ENCODE measurements at regions not wholly inside any gene's neighbourhood (a gene's known extent, or its start where the extent isn't known, plus 50 kb on each side); places are given as distances from the start of the nearest gene placed in this dataset.
"Not testable (repeated sequence)": the region's sequence is repeated elsewhere in the genome, so short reads cannot be mapped to it uniquely, and the experiment has no call there.

DNA sequence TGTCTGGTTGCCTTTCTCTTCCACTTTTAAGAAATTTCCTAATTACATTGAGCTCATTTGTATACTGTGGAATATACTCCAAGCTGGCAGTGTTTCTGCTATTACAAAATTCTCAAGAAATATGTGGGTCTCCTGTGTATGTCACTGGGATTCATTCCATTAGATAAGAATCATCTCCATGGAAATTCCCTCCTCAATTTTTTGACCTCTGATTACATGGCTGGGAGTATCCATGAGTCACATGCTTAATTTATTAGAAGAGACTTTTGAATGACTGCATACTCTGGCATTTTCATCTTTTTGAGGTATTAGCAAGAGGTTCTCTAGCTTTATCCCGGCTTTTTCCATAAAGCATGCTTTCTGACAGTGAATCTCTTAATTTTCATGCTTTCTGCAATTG lies 665.5 kb upstream of the CNTNAP5 start:
- DNase-seq (ENCODE audit: low read depth): no peak

DNA sequence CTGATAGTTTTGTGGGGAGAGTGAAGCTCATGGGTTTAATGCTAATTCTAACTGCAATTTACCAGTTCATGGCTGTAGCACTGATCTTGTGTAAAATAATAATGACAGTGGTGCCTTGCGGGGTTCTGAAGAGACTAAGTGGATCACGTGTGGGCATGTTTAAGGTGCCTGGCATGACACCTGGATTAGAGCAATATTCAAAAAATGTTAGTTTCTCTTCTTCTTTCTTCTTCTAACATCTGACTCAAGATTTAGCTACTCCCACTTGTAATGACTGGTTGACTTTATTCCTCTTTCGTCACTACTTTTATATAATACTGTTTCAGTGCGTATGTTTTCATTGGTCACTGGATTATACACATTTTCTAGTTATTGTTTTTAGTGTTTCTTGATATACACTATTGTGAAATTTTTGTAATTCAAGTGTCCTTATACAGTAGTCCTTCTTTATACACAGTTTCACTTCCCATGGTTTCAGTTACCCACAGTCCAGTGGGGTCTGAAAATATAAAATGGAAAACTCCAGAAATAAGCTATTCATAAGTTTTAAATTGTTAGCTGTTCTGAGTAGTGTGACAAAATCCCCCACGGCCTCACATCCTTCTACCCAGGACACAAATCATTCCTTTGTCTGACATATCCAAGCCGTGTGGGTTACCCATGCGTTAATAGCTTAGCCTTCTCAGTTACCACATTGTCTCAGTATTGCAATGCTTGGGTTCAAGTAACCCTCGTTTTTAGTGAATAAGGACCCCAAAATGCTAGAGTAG lies 662.2 kb upstream of the CNTNAP5 start:
- no peak for DNase-seq (ENCODE audit: low read depth)

DNA sequence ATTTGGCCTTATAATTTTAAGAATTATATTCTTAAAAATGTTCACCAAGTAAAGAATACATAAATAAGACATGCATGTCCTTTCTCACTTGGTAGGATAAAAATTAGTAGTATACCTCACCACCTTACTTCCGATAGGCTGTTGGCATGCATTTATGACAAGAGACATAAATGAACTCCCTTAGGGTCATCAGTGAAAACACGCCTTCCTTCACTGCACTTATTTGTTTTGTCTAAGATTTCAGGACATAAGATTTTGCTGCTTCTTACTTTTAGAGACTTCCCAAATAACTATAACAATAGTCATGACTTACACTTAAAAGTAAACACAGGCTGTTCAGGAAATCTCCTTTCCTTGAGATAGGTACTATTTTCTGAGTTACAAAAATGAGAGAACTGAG lies 661.3 kb upstream of the CNTNAP5 start:
- DNase-seq (ENCODE audit: low read depth): no peak

DNA sequence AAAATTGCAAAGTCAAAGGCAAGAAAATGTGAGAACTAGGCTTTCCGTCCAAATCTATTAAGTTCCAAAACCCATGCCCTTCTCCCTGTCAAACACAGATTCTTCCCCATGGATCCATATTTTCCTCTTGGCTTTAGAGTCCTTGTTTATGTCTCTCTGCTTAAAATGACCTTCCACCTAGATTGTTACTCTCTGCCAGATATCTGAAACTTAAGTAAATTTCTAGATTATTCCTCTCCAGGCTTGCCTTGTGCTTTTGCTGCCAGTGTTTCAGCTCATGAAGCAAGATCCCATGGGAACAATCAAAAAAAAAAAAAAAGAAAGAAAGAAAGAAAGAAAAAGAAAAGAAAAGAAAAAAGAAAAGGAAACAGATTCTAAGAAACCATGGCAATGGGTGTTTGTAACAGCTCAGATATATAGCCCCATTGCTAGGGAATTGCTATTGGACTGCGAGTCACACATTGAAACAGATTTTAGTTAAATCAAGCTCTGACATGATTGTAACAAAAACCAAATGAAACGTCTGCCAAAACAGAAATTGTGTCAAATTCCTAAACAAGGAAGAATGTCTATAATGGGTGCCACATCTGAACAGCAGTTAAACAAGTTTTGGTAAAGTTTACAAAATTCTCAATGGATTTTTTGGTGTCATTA lies 660.7 kb upstream of the CNTNAP5 start:
- DNase-seq (ENCODE audit: low read depth): no peak

DNA sequence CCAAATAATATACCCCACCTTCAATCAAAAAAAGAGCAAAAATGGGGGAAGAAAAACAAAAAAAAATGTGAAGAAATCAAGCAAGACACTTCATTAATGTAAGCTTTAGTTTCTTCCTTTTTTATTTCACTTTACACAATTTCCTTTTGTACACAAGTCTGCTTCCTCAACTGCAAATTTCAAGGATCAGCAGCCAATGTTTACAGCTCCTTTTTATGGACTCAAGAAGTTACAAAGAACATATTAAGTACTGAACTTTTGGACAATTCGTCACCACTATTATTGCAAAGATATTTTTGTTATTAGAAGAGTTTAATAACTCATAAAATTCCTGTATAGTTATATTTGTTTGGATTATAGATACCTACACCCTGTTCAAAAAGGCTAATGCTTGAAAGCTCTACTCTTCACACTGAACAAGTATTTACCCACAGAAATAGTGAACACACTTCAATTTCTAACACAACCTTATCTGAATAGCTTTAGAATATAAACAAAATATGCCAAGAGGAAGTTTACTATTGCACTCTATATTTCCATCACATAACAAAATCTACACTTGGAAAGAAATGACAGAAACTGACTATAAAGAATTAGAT lies 658.7 kb upstream of the CNTNAP5 start:
- DNase-seq (ENCODE audit: low read depth): no peak

DNA sequence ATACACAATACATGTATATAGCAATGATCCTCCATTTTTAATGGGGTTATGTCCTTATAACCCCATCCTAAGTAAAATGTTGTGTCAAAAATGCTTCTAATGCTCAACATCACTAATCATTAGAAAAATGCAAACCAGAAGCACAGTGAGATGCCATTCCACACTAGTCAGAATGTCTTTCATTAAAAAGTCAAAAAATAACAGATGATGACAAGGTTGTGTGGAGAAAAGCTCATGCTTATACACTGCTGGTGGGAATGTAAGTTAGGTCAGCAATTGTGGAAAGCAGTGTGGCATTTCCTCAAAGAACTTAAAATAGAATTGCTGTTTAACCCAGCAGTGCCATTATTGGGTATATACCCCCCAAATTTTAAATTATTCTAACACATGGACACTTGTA lies 654.9 kb upstream of the CNTNAP5 start:
- no peak for DNase-seq (ENCODE audit: low read depth)

DNA sequence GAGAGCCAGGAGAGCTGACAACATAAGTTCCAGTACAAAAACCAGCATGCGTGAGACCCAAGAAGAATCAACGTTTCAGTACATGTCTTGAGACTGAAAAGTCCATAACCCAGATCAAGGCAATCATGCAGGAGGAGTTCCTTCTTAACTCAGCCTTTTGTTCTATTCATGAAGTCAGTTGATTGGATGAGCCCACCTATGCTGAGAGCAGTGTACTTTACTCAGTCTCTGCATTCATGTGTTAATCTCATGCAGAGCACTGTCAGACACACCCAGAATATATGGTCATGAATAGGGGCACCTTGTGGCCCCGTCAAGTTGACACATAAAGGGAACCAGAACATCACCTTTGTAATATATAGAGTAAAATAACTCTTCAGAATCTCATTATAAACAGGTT lies 653.6 kb upstream of the CNTNAP5 start:
- no peak for DNase-seq (ENCODE audit: low read depth)

DNA sequence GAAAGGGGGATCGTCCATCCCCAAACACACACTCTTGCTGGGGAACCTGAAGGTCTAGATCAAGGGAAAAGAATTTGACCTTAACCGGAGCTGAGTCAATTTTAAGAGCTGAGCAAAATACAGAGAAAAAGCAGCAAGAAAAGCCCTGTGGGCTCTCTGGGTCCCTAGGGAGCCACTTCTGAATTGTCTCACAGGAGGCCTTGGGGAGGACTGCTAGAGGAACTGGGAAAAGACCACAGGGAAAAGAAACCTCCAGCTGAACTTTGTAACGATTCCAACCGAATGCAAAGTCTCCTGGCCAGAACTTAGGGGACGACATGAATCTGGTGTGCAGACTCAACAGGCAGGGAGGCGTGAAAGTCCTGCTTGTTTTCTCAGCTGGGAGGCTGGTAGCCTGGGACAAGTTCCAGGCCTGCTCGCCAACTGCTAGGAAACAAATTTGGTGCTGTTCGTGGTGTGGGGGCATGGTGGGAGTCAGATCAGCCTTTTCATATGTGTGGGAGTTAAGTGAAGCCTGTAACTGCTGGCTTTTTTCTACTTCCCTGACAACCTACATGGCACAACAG lies 644.6 kb upstream of the CNTNAP5 start:
- DNase-seq (ENCODE audit: low read depth): no peak

DNA sequence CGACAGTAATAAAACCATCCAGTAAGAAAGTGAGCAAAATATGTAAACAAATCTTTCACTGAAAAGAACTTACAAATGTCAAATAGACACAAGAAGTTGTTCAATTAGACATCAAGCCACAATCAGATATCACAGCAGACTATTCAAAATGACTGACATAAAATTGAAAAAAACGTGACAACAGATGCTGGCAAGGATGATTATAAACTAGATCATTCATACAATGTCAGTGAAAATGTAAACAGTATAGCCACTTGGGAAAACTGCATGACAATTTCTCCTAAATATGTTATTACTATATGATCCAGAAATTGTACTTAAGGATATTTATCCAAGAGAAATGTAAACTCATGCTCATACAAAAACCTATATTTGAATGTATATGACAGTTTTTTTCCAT lies 609.4 kb upstream of the CNTNAP5 start:
- no peak for DNase-seq (ENCODE audit: low read depth)

DNA sequence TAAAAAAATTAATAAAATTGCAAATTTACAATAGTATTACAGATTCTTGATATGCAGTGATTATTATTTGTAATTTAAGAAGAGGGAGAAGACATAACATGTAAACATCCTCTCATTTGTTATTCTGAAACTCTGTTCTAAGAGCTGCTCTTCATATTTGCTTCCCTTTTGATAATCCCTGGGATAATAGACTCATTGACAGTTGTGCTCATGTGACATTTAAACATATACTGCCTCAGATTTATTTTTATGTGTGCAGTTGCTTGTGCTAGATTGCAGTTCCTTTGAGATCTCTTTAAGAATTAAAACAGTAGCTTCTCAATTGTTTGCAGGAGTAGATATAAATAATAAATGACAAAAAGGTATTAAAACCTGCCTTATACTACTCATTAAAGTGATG lies 605.1 kb upstream of the CNTNAP5 start:
- no peak for DNase-seq (ENCODE audit: low read depth)

DNA sequence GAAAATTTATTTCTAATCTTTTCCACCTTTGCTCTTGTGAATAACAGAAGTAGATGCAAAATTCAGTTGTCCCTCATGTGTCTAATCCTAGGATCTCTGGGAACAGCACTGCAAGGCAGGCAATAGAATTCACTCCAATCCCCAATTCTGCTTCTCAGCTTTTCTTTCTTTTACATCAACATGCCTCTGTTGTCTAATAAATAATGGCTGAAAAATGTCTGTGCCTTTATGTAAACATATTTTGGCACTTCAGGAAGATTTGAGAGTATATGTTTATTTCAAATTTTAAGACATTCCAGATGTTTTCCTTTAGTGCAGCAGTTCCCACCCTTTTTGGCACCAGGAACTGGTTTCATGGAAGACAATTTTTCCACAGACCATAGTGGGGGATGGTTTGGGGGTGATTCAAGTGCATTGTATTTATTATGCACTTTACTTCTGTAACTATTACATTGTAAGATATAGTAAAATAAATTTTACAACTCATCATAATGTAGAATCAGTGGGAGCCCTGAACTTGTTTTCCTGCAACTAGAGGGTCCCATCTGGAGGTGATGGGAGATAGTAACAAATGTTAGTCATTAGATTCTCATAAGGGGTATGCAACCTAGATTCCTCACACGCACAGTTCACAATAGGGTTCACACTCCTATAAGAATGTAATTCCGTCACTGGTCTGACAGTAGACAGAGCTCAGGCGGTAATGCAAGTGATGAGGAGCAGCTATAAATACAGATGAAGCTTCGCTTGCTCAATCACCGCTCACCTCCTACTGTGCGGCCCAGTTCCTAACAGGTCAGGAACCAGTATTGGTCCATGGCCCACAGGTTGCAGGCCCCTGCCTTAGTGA lies 590.3 kb upstream of the CNTNAP5 start:
- no peak for DNase-seq (ENCODE audit: low read depth)

DNA sequence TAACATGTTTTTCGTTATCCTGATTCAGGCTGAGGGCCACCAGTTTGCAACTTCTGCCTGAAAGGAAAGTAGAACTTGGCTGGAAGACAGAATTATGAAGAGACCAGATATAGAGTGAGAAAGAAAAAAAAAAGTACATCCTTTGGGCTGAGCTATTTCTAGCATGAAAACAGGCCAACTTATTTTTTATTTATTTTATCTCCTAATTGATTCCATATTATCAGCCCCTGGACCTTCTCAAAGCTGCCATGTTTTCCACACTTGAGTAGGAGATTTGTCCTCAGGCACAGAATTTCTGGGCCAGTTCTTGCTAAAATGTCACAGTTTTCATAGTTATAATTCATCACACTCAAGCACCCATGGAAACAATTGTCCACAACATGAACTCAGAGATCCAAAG lies 586.8 kb upstream of the CNTNAP5 start:
- DNase-seq (ENCODE audit: low read depth): no peak

DNA sequence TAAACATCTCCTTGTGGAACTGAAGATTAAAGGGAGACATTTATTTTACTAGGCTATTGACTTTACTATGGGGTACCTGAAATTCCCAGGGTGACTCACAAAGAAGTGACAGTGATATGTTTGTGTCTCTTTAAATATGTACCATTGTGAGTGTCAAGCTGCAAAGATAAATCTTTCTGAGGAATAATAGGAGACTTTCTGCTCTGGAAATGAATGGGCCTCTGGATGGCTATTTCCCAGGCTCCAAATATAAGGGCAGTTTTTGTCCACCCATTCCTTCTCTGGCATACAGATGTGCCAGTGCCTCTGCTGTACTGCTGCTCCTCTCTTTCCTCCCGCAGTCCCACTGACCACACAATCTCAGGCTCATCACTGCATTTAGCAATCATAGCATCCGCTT lies 586.4 kb upstream of the CNTNAP5 start:
- DNase-seq (ENCODE audit: low read depth): no peak

DNA sequence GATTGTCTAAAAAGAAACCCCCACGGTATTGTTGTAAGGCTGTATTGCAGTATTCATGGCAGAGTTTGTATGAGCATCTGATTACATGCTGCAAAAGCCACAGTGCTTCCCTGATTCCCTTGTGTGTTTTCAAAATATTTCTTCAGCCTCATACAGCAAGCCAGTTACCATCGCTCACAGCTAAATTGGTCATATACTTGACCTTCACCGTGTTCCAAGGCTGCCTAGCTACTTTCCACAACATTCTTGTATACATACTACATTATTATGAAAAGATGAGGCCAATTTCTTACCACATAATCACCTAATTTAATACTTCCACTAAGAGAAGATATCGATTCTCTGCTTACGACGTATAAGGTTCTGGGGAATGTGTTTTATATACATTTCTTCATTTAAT lies 576.3 kb upstream of the CNTNAP5 start:
- DNase-seq (ENCODE audit: low read depth): no peak

DNA sequence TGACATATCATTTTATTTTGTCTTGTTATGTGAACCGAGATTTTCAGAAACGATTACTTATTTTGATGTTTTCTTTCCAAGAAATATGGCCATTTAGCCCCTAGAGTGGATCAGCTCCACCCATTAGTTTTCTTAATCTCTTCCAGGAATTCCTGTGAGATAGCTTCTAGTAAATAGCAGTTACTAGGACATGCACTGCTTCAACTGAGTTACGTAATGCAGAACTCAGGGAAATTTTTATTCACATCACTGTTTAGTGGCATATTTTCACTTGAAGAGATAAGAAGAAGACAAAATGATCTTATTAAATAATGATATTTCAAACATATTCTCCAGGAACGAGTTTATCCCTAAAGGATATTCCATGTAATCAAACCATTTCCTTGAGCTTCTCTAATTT lies 573.5 kb upstream of the CNTNAP5 start:
- no peak for DNase-seq (ENCODE audit: low read depth)

DNA sequence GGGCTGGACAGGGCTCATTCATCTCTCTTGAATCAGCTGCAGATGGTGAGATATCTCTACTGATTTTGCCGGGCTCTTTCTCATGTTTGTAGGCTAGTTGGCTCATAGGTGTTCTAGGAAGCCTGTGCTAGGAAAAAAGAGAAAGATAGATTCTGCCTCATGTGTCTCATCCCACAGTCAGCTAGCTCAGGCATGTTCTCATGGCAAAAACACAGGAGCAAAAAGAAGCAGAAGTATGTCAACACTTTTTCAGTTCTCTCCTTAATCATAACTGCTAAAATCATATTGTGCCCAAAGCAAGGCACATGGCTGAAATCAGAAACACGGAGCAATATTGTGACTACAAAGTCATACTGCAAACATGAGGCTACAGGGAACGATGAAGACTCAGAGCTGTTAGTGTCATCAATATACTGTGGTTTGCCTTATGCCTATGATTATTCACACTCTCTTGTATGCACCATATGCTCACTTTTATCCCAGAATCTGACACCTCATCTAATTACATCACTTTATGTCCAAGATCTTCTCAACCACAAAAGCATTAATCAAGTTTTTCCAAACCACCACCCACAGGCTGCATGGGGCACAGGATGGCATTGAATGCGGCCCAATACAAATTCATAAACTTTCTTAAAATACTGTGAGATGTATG lies 571.9 kb upstream of the CNTNAP5 start:
- DNase-seq (ENCODE audit: low read depth): no peak

DNA sequence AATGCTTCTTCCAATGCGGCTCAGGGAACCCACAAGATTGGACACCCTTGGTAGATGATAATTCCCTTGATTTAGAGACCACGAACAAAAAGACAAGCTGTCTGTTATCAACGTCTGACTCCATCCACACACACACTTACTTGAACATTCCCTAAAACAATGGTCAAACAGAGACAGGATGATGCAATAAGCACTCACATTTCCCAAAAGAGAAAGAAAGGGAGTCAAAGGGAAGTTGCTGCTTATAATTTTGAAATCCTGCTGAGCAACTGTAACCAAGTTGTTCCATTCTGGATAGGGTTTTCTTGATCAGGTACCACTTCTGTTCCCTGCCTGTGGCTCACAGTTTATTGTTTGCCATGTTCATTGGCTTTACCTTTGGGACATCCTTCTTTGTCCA lies 571.3 kb upstream of the CNTNAP5 start:
- DNase-seq (ENCODE audit: low read depth): no peak

DNA sequence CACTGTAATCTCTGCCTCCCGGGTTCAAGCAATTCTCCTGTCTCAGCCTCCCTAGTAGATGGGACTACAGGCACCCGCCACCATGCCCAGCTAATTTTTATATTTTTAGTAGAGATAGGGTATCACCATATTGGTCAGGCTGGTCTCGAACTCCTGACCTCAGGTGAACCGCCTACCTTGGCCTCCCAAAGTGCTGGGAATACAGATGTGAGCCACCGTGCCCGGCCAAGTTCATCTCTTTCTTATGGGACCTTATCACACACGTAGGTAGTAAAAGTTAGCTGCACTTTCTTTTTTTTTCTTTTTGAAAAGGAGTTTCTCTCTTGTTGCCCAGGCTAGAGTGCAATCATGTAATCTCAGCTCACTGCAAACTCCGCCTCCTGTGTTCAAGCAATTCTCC lies 569.9 kb upstream of the CNTNAP5 start:
- DNase-seq (ENCODE audit: low read depth): not testable (repeated sequence)

DNA sequence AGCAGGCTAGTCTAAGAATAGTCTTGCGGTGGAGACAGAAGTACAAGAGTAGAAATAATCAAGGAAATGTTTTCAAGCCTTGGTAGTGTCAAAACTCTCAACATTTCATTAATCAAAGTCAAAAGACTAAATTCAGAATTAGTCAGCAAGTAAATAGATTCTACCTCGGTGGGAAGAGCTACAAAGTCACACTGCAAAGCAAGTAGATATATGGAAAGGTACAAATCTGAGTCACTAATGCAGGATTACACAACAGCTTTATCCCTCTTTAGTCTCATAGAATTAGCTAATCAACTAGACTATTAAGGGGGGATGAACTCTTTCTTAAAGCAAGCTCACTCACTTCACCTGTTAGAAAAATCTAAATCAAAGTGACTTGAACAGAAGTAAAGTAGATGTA lies 568.7 kb upstream of the CNTNAP5 start:
- no peak for DNase-seq (ENCODE audit: low read depth)

DNA sequence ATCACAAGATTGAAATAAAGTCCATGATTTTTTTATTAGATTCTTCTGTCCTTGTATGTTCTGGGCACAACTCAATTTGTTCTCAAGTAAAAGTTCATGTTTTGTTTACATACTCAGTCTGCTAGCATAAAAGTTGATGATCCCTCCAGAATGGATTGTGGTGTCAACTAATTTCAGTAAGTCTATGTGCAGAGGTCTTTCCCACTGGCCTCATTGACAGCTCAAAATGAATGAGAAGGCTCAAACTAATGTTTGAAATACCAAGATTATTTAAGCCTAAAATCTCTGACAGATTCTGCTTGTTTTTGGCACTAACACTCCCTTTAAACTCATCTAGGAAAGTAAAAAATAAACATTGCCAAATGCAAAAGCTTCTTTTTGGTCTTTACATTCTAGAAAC lies 561.2 kb upstream of the CNTNAP5 start:
- DNase-seq (ENCODE audit: low read depth): no peak

DNA sequence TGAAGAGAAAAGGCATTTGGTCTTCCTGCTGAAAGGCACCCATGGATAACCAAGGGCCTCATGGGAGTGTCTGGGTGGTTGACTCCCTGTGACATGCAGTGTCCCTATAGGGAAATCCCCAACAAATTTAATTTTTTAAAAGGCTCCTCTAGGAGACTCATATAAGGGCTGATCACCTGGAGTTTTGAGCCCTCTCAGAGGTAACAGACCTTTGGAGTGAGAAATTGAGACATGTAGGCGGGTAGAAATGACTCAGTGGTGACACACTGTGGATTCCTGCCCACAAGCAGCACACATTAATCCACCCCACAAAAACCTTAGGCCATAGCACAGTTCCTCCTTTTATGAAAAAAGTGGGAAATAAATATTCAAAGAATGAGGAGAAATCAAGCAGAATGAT lies 557.0 kb upstream of the CNTNAP5 start:
- DNase-seq (ENCODE audit: low read depth): no peak

DNA sequence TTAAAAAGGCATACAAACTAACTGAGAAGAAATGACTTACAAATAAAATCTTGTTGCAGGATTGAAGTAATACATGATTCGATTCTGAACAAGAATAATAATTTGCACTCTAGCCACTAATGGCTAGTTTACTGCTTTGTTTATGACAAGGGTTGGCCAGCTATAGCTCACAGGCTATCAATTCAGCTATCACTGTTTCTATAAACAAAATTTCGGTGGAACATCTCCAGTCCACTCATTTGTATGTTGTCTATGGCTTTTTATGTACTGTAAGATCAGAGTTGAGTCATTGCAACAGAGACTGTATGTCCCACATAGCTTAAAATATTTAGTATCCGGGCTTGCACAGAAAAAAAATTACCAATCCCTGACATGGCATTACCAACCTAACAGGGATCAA lies 543.7 kb upstream of the CNTNAP5 start:
- no peak for DNase-seq (ENCODE audit: low read depth)

All from EH (cell line).